K562 (cell line): ENCODE measurements at regions not wholly inside any gene's neighbourhood (a gene's known extent, or its start where the extent isn't known, plus 50 kb on each side); places are given as distances from the start of the nearest gene placed in this dataset.

ENCODE experiments used
- ATAC-seq: fragments of 200-7000 bp; cut with Tn5 transposase; 3 replicates; pipeline ENCODE4 v1.9.1; 2020; ENCODE audit warnings: moderate library complexity
- BruUV-seq: library from RNA; stranded (reverse); fragments of 400-500 nt; replicated peaks from 2 replicates; lab custom pipeline; 2021; lab: Mats Ljungman, UMichigan
- CTCF ChIA-PET: fragments of 300-600 bp; formaldehyde crosslinking; extraction: SDS; loops from one replicate; lab custom pipeline; 2021; ENCODE audit warnings: low intra/inter-chr PET ratio; lab: Yijun Ruan, JAX
- POLR2A ChIA-PET: fragments of 300-600, 350-650 bp; sonication (Branson Sonifier 250); formaldehyde crosslinking; extraction: SDS; loops from one replicate; lab custom pipeline; 2021; ENCODE audit warnings: antibody characterized with exemption, inconsistent platforms; lab: Yijun Ruan, JAX
- DNase-seq, 4 experiments: peaks; one replicate each; pipeline versions ENCODE4 v3.0.0 to v3.0.0-alpha.2; 2011 to 2018; ENCODE audit warnings: low spot score in 3 of 4, mixed read lengths in 3 of 4; ENCODE audit errors: extremely low read depth in 1 of 4
- FAIRE-seq: peaks from 2 replicates; lab custom pipeline; 2011; peaks lifted over from hg19 to GRCh38; lab: Jason Lieb, UNC
- H2AFZ ChIP-seq: 2 replicates; pipeline ENCODE4 v1.6.0; 2011; ENCODE audit warnings: low read depth, low read length, control low read depth, inconsistent platforms
- H3K27ac ChIP-seq: fragments of 200-600 bp; 3 replicates; pipeline ENCODE4 v1.8.0; 2011; ENCODE audit warnings: low read depth, mild to moderate bottlenecking, control low read depth, inconsistent platforms, low read length, moderate library complexity, mixed read lengths; ENCODE audit errors: extremely low read depth
- H3K27me3 ChIP-seq, 2 experiments: fragments of 300-600 bp in 1 of 2; 2 replicates in 1 of 2; 3 replicates in 1 of 2; pipeline versions ENCODE4 v1.6.0 to v1.8.0; 2011; ENCODE audit warnings: inconsistent platforms in 2 of 2, low read length in 2 of 2, mild to moderate bottlenecking in 1 of 2, mixed read lengths in 1 of 2, moderate library complexity in 1 of 2; ENCODE audit not compliant: control insufficient read depth in 2 of 2, insufficient read depth in 2 of 2
- H3K36me3 ChIP-seq: fragments of 300-600 bp; 3 replicates; pipeline ENCODE4 v1.8.0; 2011; ENCODE audit warnings: mild to moderate bottlenecking, low read length, inconsistent platforms; ENCODE audit not compliant: control insufficient read depth, insufficient read depth
- H3K4me1 ChIP-seq, 2 experiments: fragments of 200-600 bp in 1 of 2; replicated peaks in 1 of 2; 2 replicates in 1 of 2; 3 replicates in 1 of 2; pipeline versions ENCODE4 v1.5.1 to v1.8.0; 2011; ENCODE audit warnings: inconsistent platforms in 2 of 2, low read length in 2 of 2, mild to moderate bottlenecking in 1 of 2, mixed read lengths in 1 of 2, moderate library complexity in 1 of 2; ENCODE audit not compliant: control insufficient read depth in 2 of 2, insufficient read depth in 2 of 2
- H3K4me2 ChIP-seq: 2 replicates; pipeline ENCODE4 v1.6.1; 2011; ENCODE audit warnings: low read length, control low read depth, inconsistent platforms, mixed read lengths; ENCODE audit not compliant: insufficient read depth
- H3K4me3 ChIP-seq: fragments of 200-600 bp; sonication (generic), shearing (Covaris generic); 2 replicates; pipeline ENCODE4 v1.5.1; 2016; ENCODE audit warnings: control low read depth, inconsistent platforms
- H3K79me2 ChIP-seq: fragments of 200-600 bp; 3 replicates; pipeline ENCODE4 v1.8.0; 2011; ENCODE audit warnings: low read length, inconsistent platforms; ENCODE audit not compliant: control insufficient read depth, insufficient read depth
- H3K9ac ChIP-seq, 2 experiments: 2 replicates each; pipeline versions ENCODE4 v1.6.0 to v1.6.1; 2011; ENCODE audit warnings: low read depth in 2 of 2, low read length in 2 of 2, control low read depth in 1 of 2, inconsistent platforms in 1 of 2, mild to moderate bottlenecking in 1 of 2, mixed read lengths in 1 of 2; ENCODE audit not compliant: insufficient read depth in 1 of 2
- H3K9me1 ChIP-seq: one replicate; pipeline ENCODE4 v1.6.0; 2011; ENCODE audit warnings: inconsistent platforms, mild to moderate bottlenecking, low read length, moderate library complexity; ENCODE audit not compliant: control insufficient read depth, insufficient read depth
- H3K9me3 ChIP-seq: replicated peaks from 2 replicates; pipeline ENCODE4 v1.5.1; 2011; ENCODE audit warnings: low read depth, low read length, inconsistent platforms; ENCODE audit not compliant: control insufficient read depth, insufficient read depth
- H4K20me1 ChIP-seq: replicated peaks from 2 replicates; pipeline ENCODE4 v1.6.1; 2011; ENCODE audit warnings: low read length, inconsistent platforms, mixed read lengths; ENCODE audit not compliant: control insufficient read depth, insufficient read depth
- DEAF1 ChIP-seq: fragments of 450-650 bp; formaldehyde crosslinking; IDR thresholded peaks from 2 replicates; pipeline ENCODE4 v1.4.0; 2020; ENCODE audit warnings: mild to moderate bottlenecking, moderate library complexity
- FOXJ2 ChIP-seq: fragments of 200-800 bp; sonication (Bioruptor generic); IDR thresholded peaks from 2 replicates; pipeline ENCODE4 v1.6.1; 2016; ENCODE audit warnings: missing genetic modification characterization, missing compliant biosample characterization
- IRF9 ChIP-seq: fragments of 450-650 bp; IDR thresholded peaks from 2 replicates; pipeline ENCODE4 v1.6.1; 2016; ENCODE audit warnings: missing biosample characterization, missing genetic modification characterization
- MNT ChIP-seq, 2 experiments: fragments of 450-650 bp; conservative IDR thresholded peaks; 2 replicates each; pipeline ENCODE4 v1.6.1; 2017; ENCODE audit warnings: mild to moderate bottlenecking in 2 of 2, moderate library complexity in 2 of 2
- SMARCE1 ChIP-seq: fragments of 450-650 bp; IDR thresholded peaks from 2 replicates; pipeline ENCODE4 v1.7.1; 2016; ENCODE audit warnings: mild to moderate bottlenecking
- SRSF7 ChIP-seq: fragments of 200-400 bp; formaldehyde crosslinking; optimal IDR thresholded peaks from 2 replicates; pipeline ENCODE3; 2017; ENCODE audit warnings: mild to moderate bottlenecking, low read depth, low read length
- WGBS: fragments of 100-300 bp; shearing (Covaris generic); methylation state at CpG from one replicate; pipeline ENCODE4 v1.1.6; 2016; ENCODE audit warnings: low coverage, mixed read lengths; ENCODE audit not compliant: insufficient coverage; ENCODE audit errors: missing lambda C conversion rate; 5-methylcytosine and 5-hydroxymethylcytosine counted together
- in situ Hi-C: fragments of 300-500 bp; cut with MboI; formaldehyde crosslinking; loops from 4 replicates; pipeline ENCODE4 v1.15.0; 2018; ENCODE audit warnings: inconsistent platforms, mixed read lengths
- intact Hi-C: fragments of 100-400 bp; cut with micrococcal nuclease; formaldehyde crosslinking; loops from 2 replicates; pipeline ENCODE4 v1.14.2; 2022

GRCh38 chr11:116418388-116419041 is 354.3 kb downstream of the BUD13 start:
- H3K9me1 ChIP-seq = no peaks in the 10 kb centered on the region
- H3K79me2 ChIP-seq = no peaks in the 10 kb centered on the region
- no peak overlapping the region for H3K4me2 ChIP-seq
- CTCF ChIA-PET = no interaction called here
- POLR2A ChIA-PET = interaction anchor here (1.2 kb wide), 2 partner anchors 10 to 14 kb away, joined by 3 to 5 read pairs; no protein-coding TSS in a partner anchor
- no peaks in the 10 kb centered on the region for H4K20me1 ChIP-seq
- under 1% methylated on average over 6 of the region's 6 CpGs for WGBS
- peaks cover 0 to 14% of the 10 kb centered on the region in 2 experiments; a peak in 2 of 5 replicates for H3K27me3 ChIP-seq
- H3K27ac ChIP-seq = no peak overlapping the region
- no peak overlapping the region for H3K9ac ChIP-seq
- in situ Hi-C loops = no loop called here
- DNase-seq (no peak), FAIRE-seq (no peak), ATAC-seq (no peak)
- TF ChIP-seq SMARCE1 (no peak), SRSF7 (no peak), MNT (conservative IDR thresholded peaks at IDR 0.05) (no peak), DEAF1 (CRISPR knock-in tag) (no peak), IRF9 (tag) (no peak), FOXJ2 (tag) (no peak)
- H3K9me3 ChIP-seq = no peaks in the 10 kb centered on the region
- H3K4me3 ChIP-seq = no peak overlapping the region
- no peaks in the 10 kb centered on the region for H3K4me1 ChIP-seq
- no peaks in the 10 kb centered on the region for H3K36me3 ChIP-seq
- intact Hi-C loops = no loop called here
- no peak overlapping the region for H2AFZ ChIP-seq
- no TSS peak for BruUV-seq
